Naive thymus-derived CD4-positive, alpha-beta T cell (primary cell): ENCODE measurements at regions not wholly inside any gene's neighbourhood (a gene's known extent, or its start where the extent isn't known, plus 50 kb on each side); places are given as distances from the start of the nearest gene placed in this dataset.
A peak's percentile ranks its signal among the peaks of the same experiment; 100 is the strongest.
"Not testable (repeated sequence)": the region's sequence is repeated elsewhere in the genome, so short reads cannot be mapped to it uniquely, and the experiment has no call there.

ENCODE experiments used
- ATAC-seq: fragments of 150-1000 bp; cut with Tn5 transposase; 2 replicates; pipeline ENCODE4 v1.10.0; 2021; ENCODE audit warnings: mild to moderate bottlenecking, moderate library complexity
- CTCF ChIA-PET: fragments of 350-600 bp; sonication (Branson Sonifier 250); formaldehyde crosslinking; loops from one replicate; lab custom pipeline; 2021; ENCODE audit warnings: antibody characterized with exemption; lab: Charles Lee
- POLR2A ChIA-PET: fragments of 350-600 bp; sonication (Branson Sonifier 250); formaldehyde crosslinking; loops from one replicate; lab custom pipeline; 2021; ENCODE audit warnings: antibody characterized with exemption, inconsistent platforms; lab: Charles Lee
- DNase-seq, 9 donors: peaks; one replicate each; pipeline versions ENCODE4 v3.0.0 to v3.0.0-alpha.2; 2020 to 2022; ENCODE audit warnings: mixed read lengths in 1 of 9
- H3K27ac ChIP-seq: one replicate; pipeline ENCODE4 v1.7.0; 2013; ENCODE audit warnings: mild to moderate bottlenecking, low read depth, low read length, moderate library complexity
- H3K27me3 ChIP-seq, 2 donors: one replicate each; pipeline ENCODE4 v1.7.0; 2013; ENCODE audit warnings: low read length in 2 of 2, mild to moderate bottlenecking in 2 of 2, moderate library complexity in 2 of 2; ENCODE audit not compliant: control insufficient read depth in 2 of 2, insufficient read depth in 2 of 2
- H3K36me3 ChIP-seq, 3 experiments: 1 replicate in 2 of 3; 2 replicates in 1 of 3; pipeline ENCODE4 v1.7.0; 2013; ENCODE audit warnings: low read length in 3 of 3, mild to moderate bottlenecking in 3 of 3, moderate library complexity in 1 of 3; ENCODE audit not compliant: insufficient read depth in 3 of 3, control insufficient read depth in 2 of 3
- H3K4me1 ChIP-seq, 2 donors: one replicate each; pipeline ENCODE4 v1.7.0; 2013; ENCODE audit warnings: low read length in 2 of 2, mild to moderate bottlenecking in 2 of 2, moderate library complexity in 1 of 2; ENCODE audit not compliant: control insufficient read depth in 2 of 2, insufficient read depth in 2 of 2
- H3K4me3 ChIP-seq: 2 replicates; pipeline ENCODE4 v1.7.0; 2013; ENCODE audit warnings: mild to moderate bottlenecking, low read length
- H3K9me3 ChIP-seq, 3 experiments: 1 replicate in 2 of 3; 2 replicates in 1 of 3; pipeline ENCODE4 v1.7.0; 2013; ENCODE audit warnings: low read length in 3 of 3; ENCODE audit not compliant: control insufficient read depth in 2 of 3
- H3K27ac Mint-ChIP-seq, 9 donors: one replicate each; pipeline ENCODE4 v1.8.0; 2020 to 2022; ENCODE audit warnings: mixed read lengths in 9 of 9, mild to moderate bottlenecking in 8 of 9, moderate library complexity in 5 of 9, inconsistent platforms in 2 of 9
- H3K27me3 Mint-ChIP-seq, 5 donors: one replicate each; pipeline ENCODE4 v1.8.0; 2021 to 2022; ENCODE audit warnings: mixed read lengths in 5 of 5, mild to moderate bottlenecking in 1 of 5
- H3K36me3 Mint-ChIP-seq, 5 donors: one replicate each; pipeline ENCODE4 v1.8.0; 2020 to 2022; ENCODE audit warnings: mixed read lengths in 5 of 5, mild to moderate bottlenecking in 3 of 5, inconsistent platforms in 1 of 5
- H3K4me1 Mint-ChIP-seq, 7 donors: one replicate each; pipeline ENCODE4 v1.8.0; 2020 to 2022; ENCODE audit warnings: mixed read lengths in 7 of 7, mild to moderate bottlenecking in 3 of 7, inconsistent platforms in 1 of 7
- H3K4me3 Mint-ChIP-seq, 10 donors: one replicate each; pipeline ENCODE4 v1.8.0; 2020 to 2022; ENCODE audit warnings: mild to moderate bottlenecking in 10 of 10, mixed read lengths in 10 of 10, moderate library complexity in 6 of 10, inconsistent platforms in 2 of 10
- H3K9me3 Mint-ChIP-seq, 11 donors: one replicate each; pipeline ENCODE4 v1.8.0; 2020 to 2022; ENCODE audit warnings: mixed read lengths in 11 of 11, mild to moderate bottlenecking in 4 of 11, inconsistent platforms in 1 of 11, moderate library complexity in 1 of 11
- intact Hi-C, 2 donors: fragments of 100-400 bp; cut with micrococcal nuclease; formaldehyde crosslinking; loops; one replicate each; pipeline ENCODE4 v1.15.1; 2023

- Mint-ChIP-seq H3K27me3 (peaks cover 0 to 5% (median 0%) of the 10 kb centered on the region in 5 donors), H3K9me3 (peaks cover 0 to 26% (median 3%) of the 10 kb centered on the region in 11 donors), H3K27ac (no peak overlapping the region), H3K4me3 (no peak overlapping the region), H3K4me1 (no peaks in the 10 kb centered on the region), H3K36me3 (no peaks in the 10 kb centered on the region)
- Histone ChIP-seq H3K36me3 (no peaks in the 10 kb centered on the region), H3K4me3 (no peak overlapping the region), H3K27ac (no peak overlapping the region), H3K27me3 (no peaks in the 10 kb centered on the region), H3K4me1 (no peaks in the 10 kb centered on the region), H3K9me3 (peaks cover 0 to 5% (median 0%) of the 10 kb centered on the region in 3 experiments)
- peak; percentile 44 for ATAC-seq
- POLR2A ChIA-PET: no interaction called here
- CTCF ChIA-PET: no interaction called here
- intact Hi-C loops: no loop called here
- DNase-seq: no peak
These were observed 419.7 kb downstream of the CHSY3 start for GRCh38 chr5:130323804-130324454.

- H3K4me3 Mint-ChIP-seq: no peak overlapping the region
- Histone ChIP-seq H3K9me3 (peaks cover 0 to 5% (median 0%) of the 10 kb centered on the region in 3 experiments), H3K4me1 (no peaks in the 10 kb centered on the region), H3K4me3 (no peak overlapping the region), H3K27me3 (no peaks in the 10 kb centered on the region), H3K27ac (no peak overlapping the region), H3K36me3 (no peaks in the 10 kb centered on the region)
- no peaks in the 10 kb centered on the region for H3K36me3 Mint-ChIP-seq
- peaks cover 0 to 5% (median 0%) of the 10 kb centered on the region in 5 donors for H3K27me3 Mint-ChIP-seq
- ATAC-seq: no peak
- no peak overlapping the region for H3K27ac Mint-ChIP-seq
- no peaks in the 10 kb centered on the region for H3K4me1 Mint-ChIP-seq
- no peak for DNase-seq
- intact Hi-C loops: no loop called here
- POLR2A ChIA-PET: no interaction called here
- CTCF ChIA-PET: no interaction called here
- H3K9me3 Mint-ChIP-seq: peaks cover 0 to 26% (median 3%) of the 10 kb centered on the region in 11 donors
These were observed 417.7 kb downstream of the CHSY3 start for GRCh38 chr5:130321931-130322330.

DNA sequence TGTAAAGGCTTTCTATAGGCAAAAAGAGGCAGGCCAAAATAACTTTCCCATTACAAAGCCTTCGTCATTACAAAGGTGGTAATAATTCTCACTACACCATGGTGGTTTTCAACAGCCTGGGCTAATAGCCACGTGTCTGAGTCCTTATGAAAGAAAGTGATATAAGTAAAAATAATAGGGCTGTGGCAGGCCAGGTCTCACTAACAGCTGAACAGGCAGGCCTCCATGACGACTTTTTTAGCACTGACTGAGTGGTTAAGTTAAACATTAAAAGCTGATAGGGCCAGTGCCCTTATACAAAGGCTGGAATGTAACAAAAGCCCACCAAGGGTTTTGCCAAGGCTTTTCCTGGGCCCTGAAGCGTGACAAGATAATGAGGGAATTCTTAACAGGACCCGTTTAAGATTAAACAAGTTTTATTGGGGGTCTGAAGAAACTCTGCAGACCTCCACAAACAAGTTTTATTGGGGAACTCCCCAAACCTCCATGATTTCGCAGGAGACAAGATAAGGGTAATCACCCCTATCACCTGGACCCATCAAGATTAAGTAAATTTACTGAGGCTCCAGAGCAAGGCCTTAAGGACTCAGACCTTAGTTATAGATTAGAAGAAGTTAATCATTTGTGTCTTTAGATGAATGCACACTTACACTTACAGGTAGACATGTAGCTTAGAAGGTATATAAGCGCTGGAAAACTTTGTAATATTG is 412.9 kb downstream of the CHSY3 start:
- Mint-ChIP-seq H3K27ac (no peak overlapping the region), H3K9me3 (peaks cover 0 to 19% (median 6%) of the 10 kb centered on the region in 11 donors), H3K4me3 (no peak overlapping the region), H3K27me3 (peaks cover 0 to 9% (median 0%) of the 10 kb centered on the region in 5 donors), H3K4me1 (no peaks in the 10 kb centered on the region), H3K36me3 (no peaks in the 10 kb centered on the region)
- no peak for ATAC-seq
- no peak overlapping the region for H3K27ac ChIP-seq
- no peak overlapping the region for H3K4me3 ChIP-seq
- intact Hi-C loops: no loop called here
- H3K4me1 ChIP-seq: no peaks in the 10 kb centered on the region
- DNase-seq: no peak
- ChIA-PET POLR2A (no interaction called here), CTCF (no interaction called here)
- no peaks in the 10 kb centered on the region for H3K36me3 ChIP-seq
- no peaks in the 10 kb centered on the region for H3K27me3 ChIP-seq
- H3K9me3 ChIP-seq: no peaks in the 10 kb centered on the region

- Histone ChIP-seq H3K27me3 (no peaks in the 10 kb centered on the region), H3K36me3 (no peaks in the 10 kb centered on the region), H3K4me3 (no peak overlapping the region), H3K4me1 (no peaks in the 10 kb centered on the region), H3K27ac (no peak overlapping the region), H3K9me3 (no peaks in the 10 kb centered on the region)
- Mint-ChIP-seq H3K27me3 (peaks cover 0 to 4% (median 0%) of the 10 kb centered on the region in 5 donors), H3K27ac (no peak overlapping the region), H3K9me3 (peaks cover 0 to 2% (median 0%) of the 10 kb centered on the region in 11 donors), H3K36me3 (no peaks in the 10 kb centered on the region), H3K4me3 (no peak overlapping the region), H3K4me1 (no peaks in the 10 kb centered on the region)
- intact Hi-C loops: no loop called here
- ATAC-seq: no peak
- DNase-seq: no peak
- ChIA-PET CTCF (no interaction called here), POLR2A (no interaction called here)
These were observed 391.0 kb downstream of the CHSY3 start for GRCh38 chr5:130295235-130295634.

DNA sequence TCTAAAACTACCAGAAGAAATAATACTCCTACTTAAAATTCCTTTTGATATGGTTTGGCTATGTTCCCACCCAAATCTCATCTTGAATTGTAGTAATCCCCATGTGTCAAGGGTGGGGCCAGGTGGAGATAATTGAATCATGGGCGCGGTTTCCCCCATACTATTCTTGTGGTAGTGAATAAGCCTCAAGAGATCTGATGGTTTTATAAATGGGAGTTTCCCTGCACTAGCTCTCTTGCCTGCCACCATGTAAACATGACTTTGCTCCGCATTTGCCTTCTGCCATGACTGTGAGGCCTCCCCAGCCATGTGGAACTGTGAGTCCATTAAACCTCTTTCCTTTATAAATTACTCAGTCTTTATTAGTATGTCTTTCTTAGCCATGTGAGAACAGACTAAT is 390.5 kb downstream of the CHSY3 start:
- H3K36me3 ChIP-seq, H3K4me3 ChIP-seq, H3K4me1 Mint-ChIP-seq, H3K27ac Mint-ChIP-seq, H3K27ac ChIP-seq, CTCF ChIA-PET, DNase-seq, H3K4me3 Mint-ChIP-seq, POLR2A ChIA-PET, H3K27me3 Mint-ChIP-seq, H3K9me3 ChIP-seq, intact Hi-C loops, H3K4me1 ChIP-seq, ATAC-seq, H3K9me3 Mint-ChIP-seq, H3K27me3 ChIP-seq, H3K36me3 Mint-ChIP-seq: not testable (repeated sequence)

DNA sequence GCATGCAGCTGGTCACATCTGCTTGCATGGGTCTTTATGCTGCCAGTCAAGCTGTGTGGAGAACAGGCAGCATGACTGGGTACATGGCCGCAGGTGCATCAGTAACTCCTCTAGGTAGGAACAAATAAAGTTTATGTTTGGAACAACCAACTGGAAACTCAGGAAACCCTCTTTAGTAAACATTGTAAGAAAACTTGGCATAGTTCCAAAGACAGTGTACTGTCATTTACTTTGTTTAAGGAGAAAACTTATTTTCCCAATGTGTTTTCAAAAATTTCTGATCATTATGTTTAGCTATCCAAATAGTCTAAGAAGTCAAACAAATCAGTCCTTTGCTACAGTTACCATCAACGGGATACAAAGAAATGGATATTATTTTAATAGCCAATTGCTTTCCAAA is 386.0 kb downstream of the CHSY3 start:
- no peaks in the 10 kb centered on the region for H3K4me1 Mint-ChIP-seq
- ChIA-PET CTCF (interaction anchor here (0.6 kb wide), 1 partner anchor 234 kb away, joined by 3 read pairs; no protein-coding TSS in a partner anchor), POLR2A (no interaction called here)
- peaks cover 0 to 2% (median 0%) of the 10 kb centered on the region in 11 donors for H3K9me3 Mint-ChIP-seq
- intact Hi-C loops: no loop called here
- no peaks in the 10 kb centered on the region for H3K36me3 Mint-ChIP-seq
- Histone ChIP-seq H3K4me3 (no peak overlapping the region), H3K27me3 (no peaks in the 10 kb centered on the region), H3K4me1 (no peaks in the 10 kb centered on the region), H3K27ac (no peak overlapping the region), H3K9me3 (no peaks in the 10 kb centered on the region), H3K36me3 (no peaks in the 10 kb centered on the region)
- ATAC-seq (no peak), DNase-seq (no peak)
- H3K27me3 Mint-ChIP-seq: peaks cover 0 to 13% (median 8%) of the 10 kb centered on the region in 5 donors
- no peak overlapping the region for H3K27ac Mint-ChIP-seq
- no peak overlapping the region for H3K4me3 Mint-ChIP-seq
